ENCODE measurements at regions not wholly inside any gene's neighbourhood (a gene's known extent, or its start where the extent isn't known, plus 50 kb on each side); places are given as distances from the start of the nearest gene placed in this dataset.

- WGBS: 33% methylated on average over 6 of the region's 6 CpGs
- no peaks in the 10 kb centered on the region for H3K36me3 ChIP-seq
- H3K27ac ChIP-seq (replicated peaks in 1 of 4): no peak overlapping the region
- intact Hi-C loops (cut with DNase I): no loop called here
- H3K27me3 ChIP-seq: peaks cover 0 to 2% (median 0%) of the 10 kb centered on the region in 4 donors
- no peaks in the 10 kb centered on the region for H3K9me3 ChIP-seq
- H3K4me3 ChIP-seq: no peak overlapping the region
- TF ChIP-seq POLR2A (IDR thresholded peaks at IDR 0.05; ENCODE audit: low read depth) (no peak), EP300 (IDR thresholded peaks at IDR 0.05) (no peak), POLR2AphosphoS5 (IDR thresholded peaks at IDR 0.05) (no peak), CTCF (IDR thresholded peaks at IDR 0.05) (no peak)
- DNase-seq (ENCODE audit: extremely low spot score): no peak
- H3K4me1 ChIP-seq: peaks cover 0 to 4% (median 0%) of the 10 kb centered on the region in 4 donors
These were observed 275.8 kb upstream of the SEMA3D start for GRCh38 chr7:85462671-85463070.

- intact Hi-C loops (cut with DNase I): no loop called here
- H3K9me3 ChIP-seq: no peaks in the 10 kb centered on the region
- no peaks in the 10 kb centered on the region for H3K36me3 ChIP-seq
- no peak overlapping the region for H3K27ac ChIP-seq (replicated peaks in 1 of 4)
- WGBS: 61% methylated on average over 4 of the region's 4 CpGs
- peaks cover 0 to 4% (median 0%) of the 10 kb centered on the region in 4 donors for H3K4me1 ChIP-seq
- no peak for DNase-seq (ENCODE audit: extremely low spot score)
- no peak overlapping the region for H3K4me3 ChIP-seq
- no peaks in the 10 kb centered on the region for H3K27me3 ChIP-seq
- TF ChIP-seq EP300 (IDR thresholded peaks at IDR 0.05): no peak
- no peak for TF ChIP-seq POLR2AphosphoS5 (IDR thresholded peaks at IDR 0.05)
- TF ChIP-seq POLR2A (IDR thresholded peaks at IDR 0.05; ENCODE audit: low read depth): no peak
- no peak for TF ChIP-seq CTCF (IDR thresholded peaks at IDR 0.05)
These were observed 271.1 kb upstream of the SEMA3D start for GRCh38 chr7:85457911-85458310.

GRCh38 chr7:85456254-85456653, 269.4 kb upstream of the SEMA3D start:
- 69% methylated on average over 1 of the region's 1 CpG for WGBS
- TF ChIP-seq CTCF (IDR thresholded peaks at IDR 0.05) (no peak), EP300 (IDR thresholded peaks at IDR 0.05) (no peak), POLR2A (IDR thresholded peaks at IDR 0.05; ENCODE audit: low read depth) (no peak), POLR2AphosphoS5 (IDR thresholded peaks at IDR 0.05) (no peak)
- Histone ChIP-seq H3K36me3 (no peaks in the 10 kb centered on the region), H3K4me3 (no peak overlapping the region), H3K4me1 (no peaks in the 10 kb centered on the region), H3K9me3 (no peaks in the 10 kb centered on the region), H3K27ac (replicated peaks in 1 of 4) (no peak overlapping the region), H3K27me3 (no peaks in the 10 kb centered on the region)
- no peak for DNase-seq (ENCODE audit: extremely low spot score)
- intact Hi-C loops (cut with DNase I): no loop called here

- H3K36me3 ChIP-seq: no peaks in the 10 kb centered on the region
- intact Hi-C loops (cut with DNase I): no loop called here
- no peak for DNase-seq (ENCODE audit: extremely low spot score)
- H3K27me3 ChIP-seq: no peaks in the 10 kb centered on the region
- no peak overlapping the region for H3K4me3 ChIP-seq
- TF ChIP-seq POLR2AphosphoS5 (IDR thresholded peaks at IDR 0.05): no peak
- no peak for TF ChIP-seq CTCF (IDR thresholded peaks at IDR 0.05)
- TF ChIP-seq EP300 (IDR thresholded peaks at IDR 0.05): no peak
- no peak for TF ChIP-seq POLR2A (IDR thresholded peaks at IDR 0.05; ENCODE audit: low read depth)
- H3K9me3 ChIP-seq: no peaks in the 10 kb centered on the region
- H3K4me1 ChIP-seq: no peaks in the 10 kb centered on the region
- no peak overlapping the region for H3K27ac ChIP-seq (replicated peaks in 1 of 4)
These were observed 268.0 kb upstream of the SEMA3D start for GRCh38 chr7:85454904-85455303.

- Histone ChIP-seq H3K4me3 (no peak overlapping the region), H3K9me3 (no peaks in the 10 kb centered on the region), H3K27me3 (no peaks in the 10 kb centered on the region), H3K27ac (replicated peaks in 1 of 4) (no peak overlapping the region), H3K36me3 (no peaks in the 10 kb centered on the region), H3K4me1 (no peaks in the 10 kb centered on the region)
- TF ChIP-seq EP300 (IDR thresholded peaks at IDR 0.05) (no peak), CTCF (IDR thresholded peaks at IDR 0.05) (no peak), POLR2AphosphoS5 (IDR thresholded peaks at IDR 0.05) (no peak), POLR2A (IDR thresholded peaks at IDR 0.05; ENCODE audit: low read depth) (no peak)
- no peak for DNase-seq (ENCODE audit: extremely low spot score)
- intact Hi-C loops (cut with DNase I): no loop called here
These were observed 265.8 kb upstream of the SEMA3D start for GRCh38 chr7:85452674-85453073.

Measured in esophagus muscularis mucosa (tissue), 4 donors.